ENCODE measurements at regions not wholly inside any gene's neighbourhood (a gene's known extent, or its start where the extent isn't known, plus 50 kb on each side); places are given as distances from the start of the nearest gene placed in this dataset.

- H3K4me3 ChIP-seq (replicated peaks; ENCODE audit: insufficient read depth, low read length) = no peak overlapping the region
- no peak overlapping the region for H3K27ac ChIP-seq (replicated peaks)
- no peaks in the 10 kb centered on the region for H3K27me3 ChIP-seq (ENCODE audit: insufficient read depth, poor library complexity, severe bottlenecking)
- TF ChIP-seq, protein P1, sequence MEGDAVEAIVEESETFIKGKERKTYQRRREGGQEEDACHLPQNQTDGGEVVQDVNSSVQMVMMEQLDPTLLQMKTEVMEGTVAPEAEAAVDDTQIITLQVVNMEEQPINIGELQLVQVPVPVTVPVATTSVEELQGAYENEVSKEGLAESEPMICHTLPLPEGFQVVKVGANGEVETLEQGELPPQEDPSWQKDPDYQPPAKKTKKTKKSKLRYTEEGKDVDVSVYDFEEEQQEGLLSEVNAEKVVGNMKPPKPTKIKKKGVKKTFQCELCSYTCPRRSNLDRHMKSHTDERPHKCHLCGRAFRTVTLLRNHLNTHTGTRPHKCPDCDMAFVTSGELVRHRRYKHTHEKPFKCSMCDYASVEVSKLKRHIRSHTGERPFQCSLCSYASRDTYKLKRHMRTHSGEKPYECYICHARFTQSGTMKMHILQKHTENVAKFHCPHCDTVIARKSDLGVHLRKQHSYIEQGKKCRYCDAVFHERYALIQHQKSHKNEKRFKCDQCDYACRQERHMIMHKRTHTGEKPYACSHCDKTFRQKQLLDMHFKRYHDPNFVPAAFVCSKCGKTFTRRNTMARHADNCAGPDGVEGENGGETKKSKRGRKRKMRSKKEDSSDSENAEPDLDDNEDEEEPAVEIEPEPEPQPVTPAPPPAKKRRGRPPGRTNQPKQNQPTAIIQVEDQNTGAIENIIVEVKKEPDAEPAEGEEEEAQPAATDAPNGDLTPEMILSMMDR (IDR thresholded peaks at IDR 0.05; ENCODE audit: insufficient read depth, low read length) = no peak
- TF ChIP-seq SPI1 (IDR thresholded peaks at IDR 0.05; ENCODE audit: borderline replicate concordance, low read depth) = no peak
- no peak for DNase-seq (ENCODE audit: low read depth in 1 of 2, low spot score in 1 of 2)
Observed at GRCh38 chr14:53784688-53785087, 171.9 kb downstream of the BMP4 start.

- Histone ChIP-seq H3K27me3 (ENCODE audit: insufficient read depth, poor library complexity, severe bottlenecking) (no peaks in the 10 kb centered on the region), H3K4me3 (replicated peaks; ENCODE audit: insufficient read depth, low read length) (no peak overlapping the region), H3K27ac (replicated peaks) (no peak overlapping the region)
- no peak for DNase-seq (ENCODE audit: low read depth in 1 of 2, low spot score in 1 of 2)
- no peak for TF ChIP-seq SPI1 (IDR thresholded peaks at IDR 0.05; ENCODE audit: borderline replicate concordance, low read depth)
- TF ChIP-seq, protein P2, sequence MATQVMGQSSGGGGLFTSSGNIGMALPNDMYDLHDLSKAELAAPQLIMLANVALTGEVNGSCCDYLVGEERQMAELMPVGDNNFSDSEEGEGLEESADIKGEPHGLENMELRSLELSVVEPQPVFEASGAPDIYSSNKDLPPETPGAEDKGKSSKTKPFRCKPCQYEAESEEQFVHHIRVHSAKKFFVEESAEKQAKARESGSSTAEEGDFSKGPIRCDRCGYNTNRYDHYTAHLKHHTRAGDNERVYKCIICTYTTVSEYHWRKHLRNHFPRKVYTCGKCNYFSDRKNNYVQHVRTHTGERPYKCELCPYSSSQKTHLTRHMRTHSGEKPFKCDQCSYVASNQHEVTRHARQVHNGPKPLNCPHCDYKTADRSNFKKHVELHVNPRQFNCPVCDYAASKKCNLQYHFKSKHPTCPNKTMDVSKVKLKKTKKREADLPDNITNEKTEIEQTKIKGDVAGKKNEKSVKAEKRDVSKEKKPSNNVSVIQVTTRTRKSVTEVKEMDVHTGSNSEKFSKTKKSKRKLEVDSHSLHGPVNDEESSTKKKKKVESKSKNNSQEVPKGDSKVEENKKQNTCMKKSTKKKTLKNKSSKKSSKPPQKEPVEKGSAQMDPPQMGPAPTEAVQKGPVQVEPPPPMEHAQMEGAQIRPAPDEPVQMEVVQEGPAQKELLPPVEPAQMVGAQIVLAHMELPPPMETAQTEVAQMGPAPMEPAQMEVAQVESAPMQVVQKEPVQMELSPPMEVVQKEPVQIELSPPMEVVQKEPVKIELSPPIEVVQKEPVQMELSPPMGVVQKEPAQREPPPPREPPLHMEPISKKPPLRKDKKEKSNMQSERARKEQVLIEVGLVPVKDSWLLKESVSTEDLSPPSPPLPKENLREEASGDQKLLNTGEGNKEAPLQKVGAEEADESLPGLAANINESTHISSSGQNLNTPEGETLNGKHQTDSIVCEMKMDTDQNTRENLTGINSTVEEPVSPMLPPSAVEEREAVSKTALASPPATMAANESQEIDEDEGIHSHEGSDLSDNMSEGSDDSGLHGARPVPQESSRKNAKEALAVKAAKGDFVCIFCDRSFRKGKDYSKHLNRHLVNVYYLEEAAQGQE (IDR thresholded peaks at IDR 0.05; ENCODE audit: insufficient replicate concordance, low read depth) = no peak
- TF ChIP-seq, protein P1 (IDR thresholded peaks at IDR 0.05; ENCODE audit: insufficient read depth, low read length) = no peak
- TF ChIP-seq GABPA (IDR thresholded peaks at IDR 0.05; ENCODE audit: low read depth) = no peak
- no peak for TF ChIP-seq POLR2AphosphoS5 (IDR thresholded peaks at IDR 0.05; ENCODE audit: low read depth)
Observed at GRCh38 chr14:53783256-53783655, 173.4 kb downstream of the BMP4 start.

GRCh38 chr14:53780051-53780555 lies 176.5 kb downstream of the BMP4 start:
- no peak for DNase-seq (ENCODE audit: low read depth in 1 of 2, low spot score in 1 of 2)
- no peak overlapping the region for H3K27ac ChIP-seq (replicated peaks)
- H3K27me3 ChIP-seq (ENCODE audit: insufficient read depth, poor library complexity, severe bottlenecking) = no peaks in the 10 kb centered on the region
- H3K4me3 ChIP-seq (replicated peaks; ENCODE audit: insufficient read depth, low read length) = no peak overlapping the region
- TF ChIP-seq, protein P1 (IDR thresholded peaks at IDR 0.05; ENCODE audit: insufficient read depth, low read length) = no peak
- no peak for TF ChIP-seq SPI1 (IDR thresholded peaks at IDR 0.05; ENCODE audit: borderline replicate concordance, low read depth)
- TF ChIP-seq, protein P2 (IDR thresholded peaks at IDR 0.05; ENCODE audit: insufficient replicate concordance, low read depth) = no peak
- TF ChIP-seq POLR2AphosphoS5 (IDR thresholded peaks at IDR 0.05; ENCODE audit: low read depth) = no peak
- TF ChIP-seq GABPA (IDR thresholded peaks at IDR 0.05; ENCODE audit: low read depth) = no peak

DNA sequence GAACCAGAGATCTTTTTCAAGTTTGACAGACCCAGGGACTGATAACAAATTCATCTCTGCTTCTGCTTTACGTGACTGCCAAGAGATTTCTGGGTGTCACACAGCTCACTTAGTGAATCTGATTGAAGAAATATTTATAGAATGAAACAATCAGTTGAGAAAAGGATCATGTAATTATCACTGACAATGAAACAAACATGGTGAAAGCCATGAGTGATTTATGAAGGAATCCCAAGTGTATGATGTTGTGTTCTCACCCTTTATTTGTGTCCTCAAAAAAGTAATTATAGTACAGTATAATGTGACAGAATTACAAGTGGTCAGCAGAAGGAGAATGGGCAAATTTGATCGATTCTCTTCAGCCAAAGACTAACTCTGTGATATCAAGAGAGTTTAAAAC lies 177.3 kb downstream of the BMP4 start:
- TF ChIP-seq SPI1 (IDR thresholded peaks at IDR 0.05; ENCODE audit: borderline replicate concordance, low read depth) (no peak), GABPA (IDR thresholded peaks at IDR 0.05; ENCODE audit: low read depth) (no peak), POLR2AphosphoS5 (IDR thresholded peaks at IDR 0.05; ENCODE audit: low read depth) (no peak)
- TF ChIP-seq, protein P1 (IDR thresholded peaks at IDR 0.05; ENCODE audit: insufficient read depth, low read length) = no peak
- TF ChIP-seq, protein P2 (IDR thresholded peaks at IDR 0.05; ENCODE audit: insufficient replicate concordance, low read depth) = no peak
- H3K4me3 ChIP-seq (replicated peaks; ENCODE audit: insufficient read depth, low read length) = no peak overlapping the region
- H3K27ac ChIP-seq (replicated peaks) = no peak overlapping the region
- no peaks in the 10 kb centered on the region for H3K27me3 ChIP-seq (ENCODE audit: insufficient read depth, poor library complexity, severe bottlenecking)
- no peak for DNase-seq (ENCODE audit: low read depth in 1 of 2, low spot score in 1 of 2)

Data from HL-60 (cell line).